SK-N-SH treated with all-trans-retinoic acid at 6 μM for 48 hours (cell line): ENCODE measurements at regions not wholly inside any gene's neighbourhood (a gene's known extent, or its start where the extent isn't known, plus 50 kb on each side); places are given as distances from the start of the nearest gene placed in this dataset.

Source experiments
- ATAC-seq: fragments of 200-7000 bp; cut with Tn5 transposase; 3 replicates; pipeline ENCODE4 v1.9.1; 2020; ENCODE audit warnings: mild to moderate bottlenecking, moderate library complexity
- ARNTL ChIP-seq: fragments of 450-650 bp; formaldehyde crosslinking; IDR thresholded peaks from 2 replicates; pipeline ENCODE4 v1.5.0; 2020; ENCODE audit warnings: low read depth, mild to moderate bottlenecking, moderate library complexity, borderline replicate concordance
- BACH2 ChIP-seq: fragments of 250-450 bp; sonication (Bioruptor Pico); IDR thresholded peaks from 2 replicates; pipeline ENCODE4 v1.9.0; 2021; ENCODE audit warnings: mild to moderate bottlenecking, borderline replicate concordance
- CREB5 ChIP-seq: fragments of 250-450 bp; sonication (Bioruptor Pico); IDR thresholded peaks from 2 replicates; pipeline ENCODE4 v1.5.1; 2020; ENCODE audit warnings: low read depth, mild to moderate bottlenecking, moderate library complexity
- CSDC2 ChIP-seq: fragments of 250-450 bp; sonication (Bioruptor Pico); IDR thresholded peaks from 2 replicates; pipeline ENCODE4 v1.5.0; 2020; ENCODE audit warnings: mild to moderate bottlenecking, moderate library complexity
- ESRRG ChIP-seq: fragments of 250-450 bp; sonication (Bioruptor Pico); IDR thresholded peaks from 2 replicates; pipeline ENCODE4 v1.6.1; 2021; ENCODE audit warnings: mild to moderate bottlenecking
- GLIS3 ChIP-seq: fragments of 250-450 bp; sonication (Bioruptor Pico); IDR thresholded peaks from 2 replicates; pipeline ENCODE4 v1.5.0; 2020; ENCODE audit warnings: mild to moderate bottlenecking, moderate library complexity
- ISL1 ChIP-seq: fragments of 250-450 bp; sonication (Bioruptor Pico); IDR thresholded peaks from 2 replicates; pipeline ENCODE4 v2.1.2; 2022; ENCODE audit warnings: mild to moderate bottlenecking, moderate library complexity
- PATZ1 ChIP-seq: fragments of 250-450 bp; sonication (Bioruptor Pico); IDR thresholded peaks from 2 replicates; pipeline ENCODE4 v1.8.0; 2020; ENCODE audit warnings: mild to moderate bottlenecking, moderate library complexity, borderline replicate concordance
- POU6F1 ChIP-seq: fragments of 250-450 bp; sonication (Bioruptor Pico); IDR thresholded peaks from 2 replicates; pipeline ENCODE4 v1.8.0; 2021; ENCODE audit warnings: low read depth, mild to moderate bottlenecking, moderate library complexity, borderline replicate concordance
- SNAI2 ChIP-seq: fragments of 250-450 bp; sonication (Bioruptor Pico); IDR thresholded peaks from 2 replicates; pipeline ENCODE4 v1.5.0; 2020; ENCODE audit warnings: mild to moderate bottlenecking, moderate library complexity
- TCF4 ChIP-seq: fragments of 250-450 bp; sonication (Bioruptor Pico); IDR thresholded peaks from 2 replicates; pipeline ENCODE4 v1.8.0; 2021; ENCODE audit warnings: mild to moderate bottlenecking, moderate library complexity, borderline replicate concordance
- TOX ChIP-seq: fragments of 250-450 bp; sonication (Bioruptor Pico); IDR thresholded peaks from 2 replicates; pipeline ENCODE4 v1.8.0; 2021; ENCODE audit warnings: mild to moderate bottlenecking, moderate library complexity, borderline replicate concordance
- TSHZ2 ChIP-seq: fragments of 250-450 bp; sonication (Bioruptor Pico); IDR thresholded peaks from 2 replicates; pipeline ENCODE4 v1.5.0; 2020; ENCODE audit warnings: mild to moderate bottlenecking, moderate library complexity
- ZC3H10 ChIP-seq: fragments of 250-450 bp; sonication (Bioruptor Pico); IDR thresholded peaks from 2 replicates; pipeline ENCODE4 v1.5.1; 2021; ENCODE audit warnings: mild to moderate bottlenecking, moderate library complexity
- ZFP3 ChIP-seq: fragments of 250-450 bp; sonication (Bioruptor Pico); IDR thresholded peaks from 2 replicates; pipeline ENCODE4 v1.5.0; 2020; ENCODE audit warnings: mild to moderate bottlenecking, moderate library complexity
- ZFP30 ChIP-seq: fragments of 450-650 bp; formaldehyde crosslinking; IDR thresholded peaks from 2 replicates; pipeline ENCODE4 v1.5.0; 2022; ENCODE audit warnings: mild to moderate bottlenecking, moderate library complexity
- ZNF565 ChIP-seq: fragments of 450-650 bp; formaldehyde crosslinking; conservative IDR thresholded peaks from 2 replicates; pipeline ENCODE4 v1.5.0; 2020; ENCODE audit warnings: low read depth, mild to moderate bottlenecking, moderate library complexity
- ZNF70 ChIP-seq: fragments of 450-650 bp; formaldehyde crosslinking; IDR thresholded peaks from 2 replicates; pipeline ENCODE4 v1.5.0; 2020; ENCODE audit warnings: mild to moderate bottlenecking, moderate library complexity
- ZNF8 ChIP-seq: fragments of 450-650 bp; formaldehyde crosslinking; IDR thresholded peaks from 2 replicates; pipeline ENCODE4 v1.5.0; 2020; ENCODE audit warnings: mild to moderate bottlenecking, moderate library complexity

- ATAC-seq, result no peak
- no peak for TF ChIP-seq ZFP3 (CRISPR knock-in tag)
Measured at GRCh38 chr2:129914538-129915302, 64.7 kb upstream of the RAB6C start.

- ATAC-seq, result no peak
- TF ChIP-seq TSHZ2 (CRISPR knock-in tag) (no peak), ZC3H10 (CRISPR knock-in tag) (no peak), ZNF565 (no peak), ZFP3 (CRISPR knock-in tag) (no peak), CSDC2 (CRISPR knock-in tag) (no peak), ISL1 (CRISPR knock-in tag) (no peak), PATZ1 (no peak), SNAI2 (CRISPR knock-in tag) (no peak), ZFP30 (CRISPR knock-in tag) (no peak), GLIS3 (CRISPR knock-in tag) (no peak), TCF4 (CRISPR knock-in tag) (no peak), ESRRG (no peak), ARNTL (CRISPR knock-in tag) (no peak), POU6F1 (CRISPR knock-in tag) (no peak), TOX (CRISPR knock-in tag) (no peak), CREB5 (CRISPR knock-in tag) (no peak)
- TF ChIP-seq, all 23 proteins: peak for 0
Measured at GRCh38 chr2:129915303-129915840, 64.1 kb upstream of the RAB6C start.

- TF ChIP-seq ZNF8 (no peak), ZNF565 (no peak), ESRRG (no peak), CREB5 (CRISPR knock-in tag) (no peak), ARNTL (CRISPR knock-in tag) (no peak), TCF4 (CRISPR knock-in tag) (no peak), POU6F1 (CRISPR knock-in tag) (no peak), ZNF70 (CRISPR knock-in tag) (no peak), BACH2 (CRISPR knock-in tag) (no peak), ZFP30 (CRISPR knock-in tag) (no peak)
- ATAC-seq, result no peak
Measured at GRCh38 chr2:129918604-129919003, 60.9 kb upstream of the RAB6C start.
